ENCODE measurements at regions not wholly inside any gene's neighbourhood (a gene's known extent, or its start where the extent isn't known, plus 50 kb on each side); places are given as distances from the start of the nearest gene placed in this dataset.

DNA sequence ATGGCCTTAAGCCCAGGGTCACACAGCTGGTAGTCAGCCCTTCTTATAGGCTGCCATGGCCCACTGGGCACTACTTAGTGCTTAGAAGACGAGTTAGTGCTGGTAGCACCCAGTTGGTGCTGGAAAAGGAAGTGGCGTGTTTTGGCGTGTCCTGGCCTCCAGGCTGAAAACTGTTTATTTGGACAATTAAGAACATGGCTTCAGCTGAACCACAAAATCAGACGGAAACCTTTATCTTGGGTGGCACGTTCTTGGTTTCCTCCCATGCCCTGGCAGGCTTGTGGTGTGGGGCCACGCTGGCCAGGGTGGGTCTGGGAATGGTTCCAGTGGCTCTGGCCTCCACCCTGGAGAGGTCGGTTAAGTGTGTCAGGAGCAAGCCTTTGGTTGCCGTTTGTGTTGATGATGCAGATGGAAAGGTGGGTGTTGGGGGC is 141.5 kb upstream of the HAAO start:
- TF ChIP-seq, protein P1, sequence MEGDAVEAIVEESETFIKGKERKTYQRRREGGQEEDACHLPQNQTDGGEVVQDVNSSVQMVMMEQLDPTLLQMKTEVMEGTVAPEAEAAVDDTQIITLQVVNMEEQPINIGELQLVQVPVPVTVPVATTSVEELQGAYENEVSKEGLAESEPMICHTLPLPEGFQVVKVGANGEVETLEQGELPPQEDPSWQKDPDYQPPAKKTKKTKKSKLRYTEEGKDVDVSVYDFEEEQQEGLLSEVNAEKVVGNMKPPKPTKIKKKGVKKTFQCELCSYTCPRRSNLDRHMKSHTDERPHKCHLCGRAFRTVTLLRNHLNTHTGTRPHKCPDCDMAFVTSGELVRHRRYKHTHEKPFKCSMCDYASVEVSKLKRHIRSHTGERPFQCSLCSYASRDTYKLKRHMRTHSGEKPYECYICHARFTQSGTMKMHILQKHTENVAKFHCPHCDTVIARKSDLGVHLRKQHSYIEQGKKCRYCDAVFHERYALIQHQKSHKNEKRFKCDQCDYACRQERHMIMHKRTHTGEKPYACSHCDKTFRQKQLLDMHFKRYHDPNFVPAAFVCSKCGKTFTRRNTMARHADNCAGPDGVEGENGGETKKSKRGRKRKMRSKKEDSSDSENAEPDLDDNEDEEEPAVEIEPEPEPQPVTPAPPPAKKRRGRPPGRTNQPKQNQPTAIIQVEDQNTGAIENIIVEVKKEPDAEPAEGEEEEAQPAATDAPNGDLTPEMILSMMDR (conservative IDR thresholded peaks at IDR 0.05; ENCODE audit: low read depth, low read length), result no peak
- TF ChIP-seq EZH2 (IDR thresholded peaks at IDR 0.05; ENCODE audit: borderline replicate concordance, low read depth, low read length, poor library complexity, severe bottlenecking), result no peak
